ENCODE measurements at regions not wholly inside any gene's neighbourhood (a gene's known extent, or its start where the extent isn't known, plus 50 kb on each side); places are given as distances from the start of the nearest gene placed in this dataset.

DNA sequence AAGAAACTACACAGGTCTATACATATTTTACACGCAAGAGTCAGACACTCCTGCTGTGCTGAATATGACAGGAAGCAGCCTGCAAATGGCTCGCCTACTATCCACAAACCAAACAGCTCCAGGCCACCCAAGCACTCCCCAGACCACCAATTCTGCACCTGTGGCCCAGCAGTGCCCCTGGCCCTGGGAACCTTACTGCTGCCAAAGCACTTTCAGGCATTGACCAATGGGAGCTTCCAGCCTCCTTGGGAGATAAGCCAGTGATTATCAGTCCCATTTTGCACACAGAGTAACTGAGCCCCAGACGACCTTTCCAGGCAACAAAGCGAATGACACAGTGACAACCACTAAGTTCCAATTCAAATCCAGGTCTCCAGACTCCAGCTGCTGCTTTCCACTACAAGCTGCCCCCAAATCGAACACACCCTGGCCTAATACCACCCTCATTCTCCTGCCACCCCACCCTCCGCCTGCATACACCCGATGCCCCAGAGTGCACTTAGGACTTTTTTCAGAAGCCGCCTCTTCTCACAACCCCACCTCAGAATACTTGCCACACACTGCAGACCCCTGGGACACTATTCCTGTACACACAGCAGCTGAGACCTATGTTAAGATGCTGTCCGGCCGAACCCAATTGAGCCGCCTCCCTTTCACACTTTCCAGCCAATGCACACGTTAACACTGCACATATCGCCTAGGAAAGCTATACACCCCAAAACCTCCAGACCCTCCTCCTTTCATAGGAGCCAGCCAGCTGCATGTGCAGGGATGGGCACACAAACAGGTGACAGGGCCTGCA, 126.1 kb upstream of the PRMT8 start:
- no peaks in the 10 kb centered on the region for H3K36me3 ChIP-seq (ENCODE audit: control insufficient read depth, insufficient read depth, low read length)
- H3K4me3 ChIP-seq (ENCODE audit: low read depth, low read length) = no peak overlapping the region
- peaks cover 43% of the 10 kb centered on the region for H3K27me3 ChIP-seq (ENCODE audit: control insufficient read depth, insufficient read depth, low read length)
- no peak for DNase-seq (ENCODE audit: low read depth)
- TF ChIP-seq, protein P1, sequence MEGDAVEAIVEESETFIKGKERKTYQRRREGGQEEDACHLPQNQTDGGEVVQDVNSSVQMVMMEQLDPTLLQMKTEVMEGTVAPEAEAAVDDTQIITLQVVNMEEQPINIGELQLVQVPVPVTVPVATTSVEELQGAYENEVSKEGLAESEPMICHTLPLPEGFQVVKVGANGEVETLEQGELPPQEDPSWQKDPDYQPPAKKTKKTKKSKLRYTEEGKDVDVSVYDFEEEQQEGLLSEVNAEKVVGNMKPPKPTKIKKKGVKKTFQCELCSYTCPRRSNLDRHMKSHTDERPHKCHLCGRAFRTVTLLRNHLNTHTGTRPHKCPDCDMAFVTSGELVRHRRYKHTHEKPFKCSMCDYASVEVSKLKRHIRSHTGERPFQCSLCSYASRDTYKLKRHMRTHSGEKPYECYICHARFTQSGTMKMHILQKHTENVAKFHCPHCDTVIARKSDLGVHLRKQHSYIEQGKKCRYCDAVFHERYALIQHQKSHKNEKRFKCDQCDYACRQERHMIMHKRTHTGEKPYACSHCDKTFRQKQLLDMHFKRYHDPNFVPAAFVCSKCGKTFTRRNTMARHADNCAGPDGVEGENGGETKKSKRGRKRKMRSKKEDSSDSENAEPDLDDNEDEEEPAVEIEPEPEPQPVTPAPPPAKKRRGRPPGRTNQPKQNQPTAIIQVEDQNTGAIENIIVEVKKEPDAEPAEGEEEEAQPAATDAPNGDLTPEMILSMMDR (IDR thresholded peaks at IDR 0.05; ENCODE audit: insufficient read depth, low read length, poor library complexity, severe bottlenecking) = no peak

DNA sequence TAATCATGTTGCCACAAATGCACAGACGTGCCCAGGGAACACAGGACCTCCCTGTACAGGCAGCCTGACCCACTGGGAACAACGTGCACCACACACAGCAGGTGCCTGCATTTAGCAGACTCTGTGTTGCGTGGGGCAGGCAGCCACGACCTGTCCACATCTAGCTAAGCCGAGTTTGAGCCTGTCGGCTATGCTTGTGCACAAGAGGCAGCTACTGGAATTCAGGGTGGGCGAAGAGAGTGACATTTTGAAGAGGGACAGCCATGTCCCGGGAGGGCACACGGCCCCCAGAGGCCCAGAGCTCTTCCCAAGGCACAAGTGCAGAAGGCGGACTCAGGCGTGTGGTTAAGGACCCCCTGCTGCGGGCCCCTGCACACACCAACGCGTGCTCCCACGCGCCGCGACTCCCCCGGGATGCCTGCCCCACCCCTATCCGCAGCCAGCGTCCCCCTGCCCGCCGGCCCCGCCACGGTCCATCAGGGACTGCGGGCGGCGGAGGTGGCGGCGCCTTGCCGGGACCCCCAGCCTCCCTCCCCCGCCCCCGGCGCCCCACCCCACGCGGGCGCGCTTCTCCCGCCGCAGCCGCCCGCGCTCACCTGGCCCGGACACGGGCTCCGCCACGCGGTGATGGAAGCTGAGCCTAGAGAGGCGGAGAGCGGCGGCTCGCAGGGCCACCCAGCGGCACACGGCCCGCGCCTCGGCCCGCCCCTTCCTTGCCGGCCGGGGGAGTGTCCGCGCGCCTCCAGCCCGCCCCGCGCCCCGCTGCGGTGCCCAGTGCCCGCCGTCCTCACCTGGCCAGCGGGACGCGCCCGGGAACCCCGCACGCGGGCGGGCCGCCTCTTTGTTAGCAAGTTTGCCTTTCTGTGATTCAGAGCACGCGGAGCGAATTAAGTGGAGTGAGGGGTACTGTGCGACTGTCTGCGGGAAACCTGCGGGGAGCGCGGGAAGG, 125.3 kb upstream of the PRMT8 start:
- H3K4me3 ChIP-seq (ENCODE audit: low read depth, low read length) = peak overlapping the region; percentile 6
- peaks cover 43% of the 10 kb centered on the region for H3K27me3 ChIP-seq (ENCODE audit: control insufficient read depth, insufficient read depth, low read length)
- TF ChIP-seq, protein P1 (IDR thresholded peaks at IDR 0.05; ENCODE audit: insufficient read depth, low read length, poor library complexity, severe bottlenecking) = no peak
- no peaks in the 10 kb centered on the region for H3K36me3 ChIP-seq (ENCODE audit: control insufficient read depth, insufficient read depth, low read length)
- no peak for DNase-seq (ENCODE audit: low read depth)

DNA sequence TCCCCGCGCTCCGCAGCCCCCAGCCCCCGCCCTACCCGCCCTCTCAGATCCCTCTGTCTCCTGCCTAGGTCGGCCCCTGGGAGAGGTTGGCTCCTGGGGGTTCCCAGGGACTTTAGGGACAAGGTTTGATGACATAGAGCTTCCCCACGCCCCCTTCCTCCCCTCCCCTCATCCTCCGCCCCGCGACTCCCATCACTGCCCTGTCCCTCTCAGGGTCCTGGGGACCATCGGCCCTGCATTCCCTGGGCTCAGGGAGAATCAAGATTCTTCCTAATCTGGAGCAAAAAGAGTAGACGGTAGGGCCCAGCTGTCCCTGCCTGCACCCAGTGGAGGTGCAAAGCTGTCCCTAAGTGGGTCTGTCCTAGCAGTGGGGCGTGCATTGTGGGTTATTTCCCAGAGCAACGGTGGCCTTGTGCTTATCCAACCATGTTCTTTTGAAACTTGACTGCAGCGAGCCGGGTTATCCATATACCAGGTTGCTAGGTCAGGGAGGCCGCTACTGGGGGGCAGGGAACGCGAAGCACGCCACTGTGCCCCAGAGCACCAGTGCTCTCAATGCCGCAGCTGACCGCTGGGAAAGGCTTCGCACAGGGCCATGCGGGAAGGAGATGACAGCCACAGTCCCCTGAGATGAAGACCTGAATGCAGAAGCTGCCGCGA, 124.4 kb upstream of the PRMT8 start:
- no peaks in the 10 kb centered on the region for H3K36me3 ChIP-seq (ENCODE audit: control insufficient read depth, insufficient read depth, low read length)
- no peak overlapping the region for H3K4me3 ChIP-seq (ENCODE audit: low read depth, low read length)
- TF ChIP-seq, protein P1 (IDR thresholded peaks at IDR 0.05; ENCODE audit: insufficient read depth, low read length, poor library complexity, severe bottlenecking) = no peak
- H3K27me3 ChIP-seq (ENCODE audit: control insufficient read depth, insufficient read depth, low read length) = peaks cover 43% of the 10 kb centered on the region
- DNase-seq (ENCODE audit: low read depth) = no peak

DNA sequence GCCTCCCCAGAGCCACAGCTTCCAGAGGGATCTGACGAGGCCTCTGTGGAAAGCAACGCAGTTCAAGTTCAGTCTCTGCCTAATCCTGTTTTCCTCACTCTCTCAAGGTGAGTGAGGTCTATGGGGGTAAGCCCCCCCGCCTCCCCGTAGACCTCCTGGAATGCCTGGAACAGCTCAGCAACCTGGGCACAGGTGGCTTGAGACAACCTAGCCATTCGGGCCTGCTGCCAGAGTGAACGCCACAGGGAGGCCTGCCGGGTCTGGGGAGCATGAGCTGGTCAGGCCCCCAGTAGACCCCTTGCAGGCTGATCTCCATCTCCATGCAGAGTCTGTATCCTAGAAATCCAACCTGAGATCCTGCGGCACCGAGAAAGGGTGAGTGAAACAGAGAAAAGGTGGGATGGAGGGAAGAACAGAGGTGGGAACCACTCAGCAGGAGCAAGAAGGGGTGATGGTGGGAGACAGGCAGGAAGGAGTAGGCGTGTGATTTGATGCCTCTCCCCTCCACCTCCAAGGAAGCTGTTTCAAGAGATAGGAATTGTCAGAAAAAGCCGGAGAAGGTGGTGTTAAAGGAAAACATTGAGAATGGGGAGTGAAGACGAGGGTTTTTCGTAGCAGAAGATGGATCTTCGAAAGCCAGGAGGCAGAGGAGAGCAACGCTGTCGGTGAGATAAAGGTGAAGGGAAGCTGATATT, 123.1 kb upstream of the PRMT8 start:
- Histone ChIP-seq H3K36me3 (ENCODE audit: control insufficient read depth, insufficient read depth, low read length) (no peaks in the 10 kb centered on the region), H3K4me3 (ENCODE audit: low read depth, low read length) (no peak overlapping the region), H3K27me3 (ENCODE audit: control insufficient read depth, insufficient read depth, low read length) (peaks cover 43% of the 10 kb centered on the region)
- TF ChIP-seq, protein P1 (IDR thresholded peaks at IDR 0.05; ENCODE audit: insufficient read depth, low read length, poor library complexity, severe bottlenecking) = no peak
- no peak for DNase-seq (ENCODE audit: low read depth)

DNA sequence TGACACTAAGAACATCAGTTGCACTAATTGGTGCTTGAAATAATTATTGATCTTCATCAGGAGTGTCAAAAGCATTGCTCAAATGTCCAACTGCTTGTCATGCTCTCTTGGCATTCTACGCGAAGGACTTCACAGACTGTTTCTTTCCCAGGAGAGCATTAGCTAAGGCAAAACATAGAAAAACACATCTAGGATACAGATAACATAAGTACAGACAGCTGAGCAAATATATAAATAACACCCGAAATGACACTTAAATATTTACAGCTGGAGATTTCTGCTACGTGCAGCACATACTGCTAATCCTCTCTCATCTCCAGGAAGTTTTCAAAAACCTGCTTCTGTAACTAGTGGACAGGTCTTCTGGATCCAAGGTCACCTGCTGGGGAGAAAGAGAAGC, 120.0 kb upstream of the PRMT8 start:
- peaks cover 23% of the 10 kb centered on the region for H3K27me3 ChIP-seq (ENCODE audit: control insufficient read depth, insufficient read depth, low read length)
- H3K36me3 ChIP-seq (ENCODE audit: control insufficient read depth, insufficient read depth, low read length) = no peaks in the 10 kb centered on the region
- TF ChIP-seq, protein P1 (IDR thresholded peaks at IDR 0.05; ENCODE audit: insufficient read depth, low read length, poor library complexity, severe bottlenecking) = no peak
- H3K4me3 ChIP-seq (ENCODE audit: low read depth, low read length) = no peak overlapping the region
- DNase-seq (ENCODE audit: low read depth) = no peak

Measured in kidney epithelial cell (primary cell).